Activated gamma-delta T cell treated with anti-CD3 and anti-CD28 coated beads, Interleukin-2, amount 50 U/mL, for 16 hours (primary cell): ENCODE measurements at regions not wholly inside any gene's neighbourhood (a gene's known extent, or its start where the extent isn't known, plus 50 kb on each side); places are given as distances from the start of the nearest gene placed in this dataset.

Source experiments
- DNase-seq: peaks from one replicate; pipeline ENCODE4 v3.0.0-alpha.2; 2020; ENCODE audit warnings: low read depth

DNA sequence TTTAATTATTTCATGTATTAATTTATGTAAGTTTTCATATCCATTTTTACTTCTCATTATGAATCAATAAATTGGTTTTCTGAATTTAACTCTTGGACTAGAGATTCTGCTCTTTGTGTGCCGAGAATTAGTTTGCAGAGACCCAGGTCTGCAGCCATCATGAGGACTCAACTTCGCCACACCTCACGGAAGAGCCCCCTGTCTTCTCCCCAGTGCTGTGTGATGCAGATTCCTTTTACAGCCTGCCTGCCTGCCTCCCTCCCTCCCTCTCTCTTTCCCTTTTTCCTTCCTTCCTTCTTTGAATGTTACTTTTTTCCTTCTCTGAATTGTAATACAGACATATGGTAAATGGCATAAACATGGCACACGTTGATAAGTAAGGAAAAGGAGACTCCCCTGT lies 947.7 kb downstream of the TBC1D22A start:
- no peak for DNase-seq

DNA sequence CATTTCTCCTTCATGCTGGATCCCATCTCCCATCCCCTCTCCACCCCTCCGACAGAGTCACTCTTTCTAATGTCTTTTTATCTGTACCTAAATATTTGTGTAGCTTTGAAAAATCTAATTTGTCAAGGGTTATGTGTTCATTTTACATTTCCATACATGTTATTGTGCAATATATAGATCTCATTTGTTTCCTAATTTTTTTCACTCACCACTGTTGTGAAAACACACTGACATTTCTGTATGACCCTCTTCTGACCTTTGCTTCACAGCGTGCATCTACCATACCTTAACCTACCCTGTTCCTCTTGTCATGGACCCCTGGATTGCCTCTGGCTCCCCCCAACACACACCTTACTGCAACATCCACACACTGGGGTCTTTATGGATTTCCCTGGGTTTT lies 942.9 kb downstream of the TBC1D22A start:
- no peak for DNase-seq

DNA sequence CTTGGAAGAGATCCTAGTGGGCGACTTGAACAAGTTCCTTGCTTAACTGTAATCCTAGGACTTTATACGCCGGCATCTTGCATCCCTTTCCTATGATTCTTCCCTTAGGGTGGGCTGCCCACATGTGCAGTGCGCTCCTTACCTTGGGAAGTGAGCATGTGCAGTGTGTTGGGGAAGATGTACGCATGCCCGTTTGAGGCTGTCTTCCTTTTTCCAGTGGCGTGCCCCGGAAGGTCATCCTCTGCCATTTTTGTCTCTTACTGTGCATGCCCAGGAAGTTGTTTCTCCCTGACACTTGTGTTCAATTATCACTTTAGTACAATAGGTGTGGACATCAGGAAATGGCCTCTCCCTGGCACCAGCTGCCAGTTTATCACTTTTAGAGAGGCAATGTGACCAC lies 936.5 kb downstream of the TBC1D22A start:
- no peak for DNase-seq

DNA sequence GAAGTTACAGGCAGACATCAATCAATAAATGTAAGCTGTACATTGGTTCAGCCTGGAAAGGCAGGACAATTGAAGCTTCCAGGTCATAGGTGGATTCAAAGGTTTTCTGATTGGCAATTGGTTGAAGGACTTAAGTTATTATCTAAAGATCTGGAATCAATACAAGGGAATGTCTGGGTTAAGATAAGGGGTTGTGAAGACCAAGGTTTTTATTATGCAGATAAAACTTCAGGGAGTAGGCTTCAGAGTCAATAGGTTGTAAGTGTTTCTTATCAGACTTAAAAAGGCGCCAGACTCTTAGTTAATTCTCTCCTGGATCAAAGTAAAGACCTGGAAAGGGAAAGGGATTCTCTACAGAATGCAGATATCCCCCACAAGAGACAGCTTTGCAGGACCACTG lies 935.4 kb downstream of the TBC1D22A start:
- no peak for DNase-seq

DNA sequence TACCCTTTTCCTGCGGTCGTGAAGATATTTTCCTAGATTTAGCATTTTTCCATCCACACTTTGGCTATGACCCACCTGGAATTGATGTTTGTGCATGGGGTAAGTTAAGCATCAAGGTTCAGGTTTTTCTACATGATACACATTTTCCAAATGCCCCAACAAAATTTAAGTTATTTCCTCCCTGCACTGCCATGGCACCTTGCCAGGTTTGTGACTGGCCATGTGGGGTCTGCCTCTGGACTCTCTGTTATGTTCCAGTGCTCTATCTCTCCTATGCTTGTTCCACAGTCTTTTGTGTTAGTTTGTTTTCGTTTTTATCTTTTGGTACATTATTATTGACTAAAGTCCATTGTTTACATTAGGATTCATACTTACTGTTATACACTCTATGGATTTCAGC lies 934.3 kb downstream of the TBC1D22A start:
- DNase-seq, result no peak

DNA sequence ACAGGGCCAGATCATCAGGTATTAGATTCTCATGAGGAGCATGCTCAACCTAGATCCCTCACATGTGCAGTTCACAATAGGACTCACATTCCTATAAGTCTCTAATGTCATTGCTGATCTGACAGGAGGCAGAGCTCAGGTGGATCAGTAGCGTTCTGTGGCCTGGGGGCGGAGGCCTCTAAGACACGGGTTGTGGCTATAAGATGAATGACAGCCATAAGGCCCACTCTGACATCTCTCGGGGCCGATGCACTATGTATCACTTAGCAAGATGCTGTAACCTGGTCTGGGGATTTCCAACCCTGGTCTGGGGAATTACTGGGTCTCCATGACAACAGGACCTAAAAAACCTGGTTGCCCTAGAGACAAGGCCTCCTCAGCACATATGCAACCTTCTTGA lies 932.7 kb downstream of the TBC1D22A start:
- DNase-seq, result no peak

DNA sequence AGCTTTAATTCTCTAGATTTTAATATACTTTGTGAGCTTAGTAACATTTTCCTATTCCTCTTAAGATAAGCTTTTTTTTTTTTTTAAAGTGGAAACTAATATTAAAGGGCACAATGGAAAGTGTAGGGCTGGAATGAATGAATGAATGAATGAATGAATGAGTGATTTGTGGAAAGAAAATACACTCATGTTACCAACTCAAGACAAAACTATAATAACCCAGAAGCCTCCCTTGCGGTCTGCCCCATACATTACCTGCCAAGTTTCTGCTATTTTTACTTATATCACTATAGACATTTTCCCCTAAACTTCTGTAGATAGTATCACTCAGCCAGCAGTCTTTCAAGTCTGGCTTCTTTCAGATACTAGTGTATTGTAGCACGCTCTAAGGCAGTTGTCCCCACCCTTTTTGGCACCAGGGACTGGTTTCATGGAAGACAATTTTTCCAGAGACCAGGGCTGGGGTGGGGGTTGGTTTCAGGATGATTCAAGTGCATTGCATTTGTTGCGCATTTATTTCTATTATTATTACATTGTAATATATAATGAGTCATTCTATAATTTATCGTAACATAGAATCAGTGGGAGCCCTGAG lies 932.2 kb downstream of the TBC1D22A start:
- no peak for DNase-seq

DNA sequence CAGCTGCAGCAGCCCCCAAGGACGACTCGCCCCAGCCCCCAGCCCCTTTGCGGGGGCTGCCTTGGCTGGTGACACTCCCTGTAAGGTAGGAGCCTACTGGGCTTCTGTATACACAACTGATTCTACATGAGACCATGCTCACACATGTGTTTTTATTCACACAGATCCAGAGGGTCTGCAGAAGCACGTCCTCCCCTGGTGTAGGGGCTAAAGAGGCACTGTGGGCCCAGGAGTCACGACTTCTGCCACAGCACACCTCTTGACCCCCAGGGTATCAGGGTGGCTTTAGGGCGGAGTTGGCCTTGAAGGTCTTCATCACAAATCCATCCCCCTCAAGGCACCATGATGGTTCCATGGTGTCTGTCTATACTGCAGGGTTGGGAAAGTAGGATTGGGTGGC lies 931.2 kb downstream of the TBC1D22A start:
- no peak for DNase-seq

DNA sequence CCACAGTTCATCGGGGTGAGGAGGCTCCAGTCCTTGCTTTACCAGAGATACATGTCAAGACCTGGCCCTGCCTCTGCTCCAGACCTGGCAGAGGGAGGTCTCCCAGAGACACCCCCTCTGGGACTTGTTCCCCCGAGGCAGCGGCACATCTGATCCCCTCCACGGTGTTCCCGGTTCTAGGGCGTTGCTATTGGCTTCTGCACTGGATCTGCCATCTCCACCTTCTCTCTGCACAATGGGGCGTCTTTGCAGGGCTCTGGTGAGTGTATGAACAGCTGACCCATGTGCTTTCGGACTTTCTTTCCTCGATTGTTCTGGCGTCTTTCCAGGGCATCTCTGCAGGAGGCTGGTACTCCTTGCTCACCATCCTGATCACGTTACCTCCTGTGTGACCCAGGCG lies 930.4 kb downstream of the TBC1D22A start:
- no peak for DNase-seq

DNA sequence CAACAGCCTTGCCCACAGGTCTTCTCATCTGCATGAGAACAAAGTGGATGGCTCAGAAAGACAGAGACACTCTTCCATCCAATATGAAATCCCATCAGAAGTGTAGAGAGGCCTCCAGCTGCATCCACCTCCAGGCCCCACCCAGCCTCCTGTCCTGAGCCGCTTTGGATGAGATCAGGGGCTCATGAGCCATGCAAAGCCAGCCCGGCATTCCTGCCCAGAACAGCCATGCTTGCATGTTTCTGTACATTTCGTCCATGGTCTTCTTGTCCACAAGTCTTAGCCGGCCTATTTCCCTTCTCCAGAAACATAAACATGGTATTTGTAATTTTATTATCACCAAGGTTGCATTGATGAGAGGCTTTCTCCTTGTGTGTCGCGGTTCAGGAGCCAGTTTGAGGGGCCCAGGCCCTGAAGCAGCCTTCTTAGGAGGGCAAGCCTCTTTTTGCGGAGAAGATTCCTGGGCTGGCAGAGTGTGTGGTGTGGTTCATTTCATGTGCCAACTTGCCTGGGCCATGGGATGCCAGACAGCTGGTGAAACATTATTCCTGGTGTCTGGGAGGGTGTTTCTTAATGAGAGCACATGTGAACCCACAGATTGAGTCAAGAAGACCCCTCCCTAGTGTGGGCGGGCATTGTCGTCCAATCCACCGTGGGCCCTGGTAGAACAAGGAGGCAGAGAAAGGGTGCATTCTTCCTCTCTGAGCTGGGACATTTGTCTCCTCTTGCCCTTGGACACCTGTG lies 928.9 kb downstream of the TBC1D22A start:
- no peak for DNase-seq

DNA sequence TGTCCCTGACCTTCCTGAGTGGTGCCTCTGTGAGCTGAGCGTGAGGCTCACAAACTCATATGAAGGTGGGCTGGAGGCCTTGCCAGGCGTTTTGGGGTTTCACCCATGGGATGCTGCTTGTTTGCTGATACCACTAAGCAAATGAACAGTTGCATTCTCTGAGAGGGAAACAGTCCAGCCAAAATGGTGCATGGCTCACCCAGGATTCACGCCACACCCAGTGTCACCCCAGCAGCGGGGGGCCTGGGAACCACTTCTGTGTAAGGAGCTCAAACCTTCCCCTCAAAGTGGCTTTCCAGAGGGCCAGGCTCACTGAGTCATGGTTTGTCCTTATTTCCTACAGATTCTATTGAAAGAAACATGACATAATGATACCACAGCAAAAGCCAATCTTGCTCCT lies 928.1 kb downstream of the TBC1D22A start:
- no peak for DNase-seq

DNA sequence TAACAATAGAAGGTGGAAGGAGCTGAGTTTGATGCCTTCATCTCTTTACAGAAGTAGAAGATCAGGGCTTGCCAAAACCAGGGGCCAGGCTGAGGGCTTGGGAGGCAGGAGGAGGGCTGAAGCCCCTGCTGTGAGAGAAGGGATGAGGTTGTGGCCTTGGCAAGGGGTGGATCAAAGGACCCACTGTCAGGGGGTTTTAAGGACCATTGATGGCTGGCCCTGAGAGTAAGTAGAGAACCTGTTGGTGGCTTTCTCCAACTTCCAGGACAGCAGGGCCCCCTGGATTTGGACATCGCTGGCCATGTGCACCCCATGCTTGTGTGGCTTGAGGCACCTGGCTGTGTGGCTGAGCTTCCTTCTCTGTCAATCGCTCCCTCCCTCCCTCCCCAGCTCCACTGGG lies 927.7 kb downstream of the TBC1D22A start:
- DNase-seq, result no peak

DNA sequence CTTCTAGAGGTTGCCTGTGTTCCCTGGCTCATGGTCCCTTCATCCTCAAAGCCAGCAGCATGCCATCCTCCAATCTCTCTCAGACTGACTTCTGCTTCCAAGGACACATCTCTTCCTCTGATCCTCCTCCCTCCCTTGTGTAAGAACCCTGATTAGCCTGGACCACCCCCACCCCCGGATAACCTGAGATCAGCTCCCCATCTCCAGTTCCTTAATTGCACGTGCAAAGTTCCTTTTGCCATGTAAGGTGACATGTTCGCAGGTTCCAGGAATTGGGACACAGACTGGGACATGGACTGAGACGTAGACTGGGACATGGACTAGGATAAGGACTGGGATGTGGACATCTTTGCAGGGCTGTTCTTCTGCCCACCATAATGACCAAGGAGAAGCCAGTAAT lies 925.3 kb downstream of the TBC1D22A start:
- DNase-seq, result no peak

DNA sequence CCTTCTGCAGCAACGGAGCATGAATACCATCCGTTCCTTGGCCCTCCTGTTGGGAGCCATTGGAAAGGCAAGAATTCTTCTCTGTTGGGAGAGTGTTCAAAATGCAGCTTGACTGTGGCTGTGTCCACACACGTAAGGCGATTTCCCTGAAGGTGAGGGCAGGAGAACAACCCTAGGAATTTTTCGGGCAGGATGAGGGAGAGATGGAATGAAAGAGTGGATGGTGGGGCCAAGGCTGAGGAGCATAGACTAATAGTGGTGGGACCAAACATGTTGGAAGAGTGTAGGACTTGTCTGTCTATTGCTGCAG lies 924.9 kb downstream of the TBC1D22A start:
- no peak for DNase-seq

DNA sequence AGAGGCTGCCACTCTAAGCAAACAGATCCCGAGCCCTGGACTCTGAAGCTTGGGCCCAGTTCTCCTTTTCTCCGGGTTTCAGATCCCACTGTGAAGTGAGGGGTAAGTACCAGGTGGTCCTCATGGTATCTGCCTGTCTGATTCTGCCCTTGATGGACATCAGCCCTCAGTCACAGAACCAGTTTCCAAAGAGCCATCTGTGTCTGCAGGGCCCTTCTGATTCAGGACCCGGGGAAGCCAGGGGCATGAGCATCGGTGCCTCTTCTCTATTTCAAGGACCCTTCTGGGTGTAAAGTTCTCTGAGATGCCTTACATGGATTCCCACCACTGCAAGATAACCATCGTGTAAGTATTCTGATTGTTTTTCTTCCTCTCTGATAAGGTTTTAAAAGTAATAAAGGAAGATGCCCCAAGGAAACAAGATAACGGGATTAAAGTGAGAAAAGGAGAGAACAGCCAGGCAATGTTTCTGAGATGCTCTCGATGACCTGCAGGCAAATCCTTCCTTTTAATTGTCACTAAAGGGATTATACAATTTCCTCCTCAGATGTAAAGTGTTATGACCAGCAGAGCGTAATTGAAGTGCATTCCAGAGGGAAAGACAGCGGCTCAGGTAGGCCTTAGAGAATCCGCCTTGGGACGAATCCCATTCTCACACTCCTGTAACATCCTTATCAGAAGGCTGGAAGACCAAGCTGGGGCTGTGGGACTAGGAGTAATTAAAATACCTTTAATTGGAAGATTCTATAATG lies 924.3 kb downstream of the TBC1D22A start:
- DNase-seq, result no peak

DNA sequence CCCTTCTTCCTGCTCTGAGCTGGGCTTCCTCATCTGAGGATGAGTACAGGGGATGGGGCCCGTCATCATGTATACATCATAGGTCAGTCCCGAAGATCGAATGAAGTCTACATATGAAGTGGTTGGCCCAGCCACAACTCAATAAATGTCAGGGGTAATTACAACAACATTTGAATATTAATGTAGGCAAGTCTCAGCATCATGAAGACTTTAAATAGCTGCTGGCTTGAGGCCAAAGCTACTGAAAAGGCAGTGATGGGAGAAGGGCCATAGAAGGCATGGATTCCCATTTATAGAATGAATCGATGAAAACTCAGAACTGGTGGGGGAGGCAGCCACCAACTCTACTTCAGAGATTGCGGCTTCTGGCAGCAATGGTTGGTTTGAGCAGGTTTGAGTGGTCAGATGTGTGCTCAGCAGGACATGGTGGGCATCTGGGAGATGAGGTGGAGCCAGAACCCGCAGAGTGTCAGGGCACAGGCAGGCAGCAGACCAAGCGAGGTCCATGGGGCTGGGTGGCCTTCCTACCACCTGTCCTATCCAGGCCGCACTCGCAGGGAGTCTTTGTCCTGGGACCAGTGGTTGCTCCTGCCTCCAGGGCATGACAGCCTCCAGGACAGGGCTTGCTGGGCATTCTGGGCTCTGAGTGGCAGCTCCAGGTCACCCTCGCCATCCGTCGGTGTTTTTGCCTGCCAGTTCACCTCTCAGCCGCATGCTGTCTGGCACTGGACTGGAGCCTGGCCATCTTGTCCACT lies 919.1 kb downstream of the TBC1D22A start:
- DNase-seq, result no peak

DNA sequence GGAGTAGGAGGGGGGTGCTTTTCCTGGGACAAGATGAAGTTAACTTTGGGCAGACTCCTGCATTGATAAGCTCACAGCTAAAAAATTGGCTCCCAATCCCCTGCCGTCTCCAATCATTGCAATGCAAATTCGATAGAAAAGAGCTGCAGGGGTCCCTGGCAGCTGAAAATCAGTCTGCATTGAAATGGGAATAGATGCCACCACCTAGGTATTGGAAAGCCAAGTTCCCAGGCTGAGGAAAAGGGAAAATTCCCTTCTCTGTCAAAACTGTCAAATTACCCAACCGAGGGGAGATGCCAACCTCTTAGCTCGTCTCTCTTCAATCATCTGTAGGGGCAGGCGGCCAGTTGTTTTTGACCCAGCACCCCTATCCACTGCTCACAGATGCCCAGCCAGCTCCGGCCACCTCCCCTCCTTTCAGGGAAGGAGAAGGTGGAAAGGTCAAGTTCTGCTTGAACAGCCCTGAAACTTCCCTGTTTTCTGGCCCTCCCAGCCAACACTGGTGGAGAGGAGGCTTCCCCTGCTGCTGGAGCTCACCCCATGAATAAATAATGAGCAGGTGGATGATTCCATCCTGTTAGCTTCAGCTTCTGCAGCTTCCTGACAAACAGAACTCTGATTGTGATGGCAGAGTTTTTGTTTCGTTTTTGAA lies 916.3 kb downstream of the TBC1D22A start:
- DNase-seq, result no peak

DNA sequence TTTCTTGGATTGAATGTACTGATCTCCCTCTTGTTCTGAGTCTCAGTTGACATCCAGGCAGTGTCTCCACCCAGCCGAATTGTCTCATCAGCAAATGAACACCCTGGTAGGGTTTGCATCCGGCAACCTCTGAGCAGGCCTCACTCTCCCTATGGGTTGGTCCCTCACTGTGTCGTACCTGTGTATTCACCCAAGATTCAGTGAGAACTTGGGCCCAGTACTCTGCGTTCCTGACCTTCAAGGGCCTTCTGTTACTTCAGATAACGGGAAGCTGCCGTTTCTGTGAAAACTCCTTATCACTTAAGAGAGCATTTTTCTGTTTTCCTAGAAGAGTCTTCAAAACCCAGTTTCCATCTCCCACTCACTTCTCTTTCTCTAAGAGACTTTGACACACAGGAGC lies 915.6 kb downstream of the TBC1D22A start:
- DNase-seq, result no peak

DNA sequence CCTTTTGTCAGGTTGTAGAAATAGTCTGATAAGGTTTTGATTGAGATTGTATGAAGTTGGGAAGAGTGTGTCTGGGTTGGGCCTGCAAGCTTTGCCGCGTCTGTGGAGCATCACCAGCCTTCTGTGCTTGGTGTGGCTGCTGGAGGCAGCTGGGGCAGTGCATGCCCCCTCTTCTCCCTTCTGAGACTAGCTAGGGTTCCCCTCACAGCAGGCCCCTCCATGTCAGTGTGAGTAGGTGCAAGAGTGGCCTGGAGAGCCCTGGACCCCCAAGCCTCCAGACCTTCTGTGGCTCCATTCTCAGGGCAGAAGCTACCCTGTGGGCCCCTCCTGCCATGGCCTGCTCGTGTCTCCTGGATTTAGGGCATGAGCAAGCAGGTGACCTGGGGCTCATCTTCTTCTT lies 914.2 kb downstream of the TBC1D22A start:
- DNase-seq, result no peak

DNA sequence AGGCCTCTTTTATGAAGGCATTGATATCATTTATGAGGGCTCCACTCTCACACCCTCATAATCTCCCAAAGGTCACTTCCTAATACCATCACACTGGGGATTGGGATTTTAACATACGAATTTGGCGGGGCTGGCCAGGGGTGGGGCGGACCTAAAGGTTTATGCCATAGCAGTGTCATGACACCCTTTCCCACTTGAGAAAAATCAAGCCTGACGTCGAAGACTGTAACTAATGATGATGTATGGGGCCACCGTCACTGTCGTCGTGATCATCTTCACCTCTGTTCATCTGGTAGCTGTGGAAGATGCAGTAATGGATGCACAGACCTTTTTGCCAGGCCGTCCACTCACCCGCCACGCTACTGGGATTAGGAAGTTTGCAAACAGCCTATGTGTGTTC lies 912.1 kb downstream of the TBC1D22A start:
- no peak for DNase-seq

DNA sequence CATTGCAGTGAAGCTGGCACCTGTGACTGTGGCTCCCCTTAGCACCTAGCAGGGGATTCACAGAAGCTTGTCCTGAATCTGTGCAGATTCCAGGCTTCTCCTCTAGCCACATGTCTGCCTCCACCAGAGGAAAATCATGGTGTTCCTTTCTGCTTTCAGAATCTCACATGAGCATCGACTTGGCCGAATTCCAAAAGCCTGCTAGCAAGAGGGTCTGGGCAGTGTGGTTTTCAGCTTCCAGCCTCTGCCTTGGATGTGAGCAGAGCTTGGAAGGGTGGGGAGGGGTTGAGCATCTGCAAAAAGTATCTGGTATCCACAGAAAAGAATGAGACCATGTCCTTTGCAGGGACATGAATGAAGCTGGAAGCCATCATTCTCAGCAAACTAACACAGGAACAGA lies 911.1 kb downstream of the TBC1D22A start:
- no peak for DNase-seq

DNA sequence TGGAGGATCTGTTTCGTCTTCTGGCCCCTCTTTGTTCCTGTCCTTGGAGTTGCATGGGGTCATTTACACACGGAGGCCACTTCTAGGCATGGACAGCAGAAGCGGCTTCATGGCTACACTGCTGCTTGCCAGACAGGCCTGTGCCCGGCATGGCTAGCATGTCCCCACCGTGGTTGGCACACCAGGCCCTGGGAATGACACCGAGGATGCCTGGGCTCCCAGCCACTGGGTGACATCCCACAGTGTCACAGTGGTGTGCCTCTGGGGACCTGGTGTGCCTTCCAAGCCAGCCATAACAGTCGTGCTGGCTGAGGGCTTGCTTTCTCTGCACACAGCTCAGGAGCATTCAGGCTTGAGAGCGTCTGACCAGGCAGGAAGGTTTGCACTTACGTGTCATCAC lies 910.1 kb downstream of the TBC1D22A start:
- no peak for DNase-seq
